SK-N-SH (cell line): ENCODE measurements at regions not wholly inside any gene's neighbourhood (a gene's known extent, or its start where the extent isn't known, plus 50 kb on each side); places are given as distances from the start of the nearest gene placed in this dataset.

Experiments used
- CTCF ChIA-PET: fragments of 300-600, 350-600 bp; formaldehyde crosslinking; extraction: SDS; loops from one replicate; lab custom pipeline; 2021; lab: Yijun Ruan, JAX
- POLR2A ChIA-PET: fragments of 350-600 bp; sonication (Branson Sonifier 250); formaldehyde crosslinking; extraction: SDS; loops from one replicate; lab custom pipeline; 2020; ENCODE audit warnings: antibody characterized with exemption, inconsistent platforms; lab: Yijun Ruan, JAX
- DNase-seq: peaks from one replicate; pipeline ENCODE4 v3.0.0; 2012
- H2AFZ ChIP-seq: fragments of 200-600 bp; sonication (generic); 2 replicates; pipeline ENCODE4 v1.8.1; 2016; ENCODE audit warnings: antibody characterized with exemption, mild to moderate bottlenecking, low read depth
- H3F3A ChIP-seq: fragments of 200-600 bp; sonication (generic); replicated peaks from 2 replicates; pipeline ENCODE3; 2016; ENCODE audit warnings: antibody characterized with exemption, mild to moderate bottlenecking; ENCODE audit not compliant: insufficient read depth
- H3K27ac ChIP-seq, 2 experiments: fragments of 200-500 bp in 1 of 2; fragments of 200-600 bp in 1 of 2; sonication (Bioruptor generic) in 1 of 2; sonication (generic), shearing (Covaris generic) in 1 of 2; 2 replicates each; pipeline versions ENCODE4 v1.5.1 to v1.6.1; 2014 to 2016; ENCODE audit warnings: low read depth in 2 of 2, inconsistent platforms in 1 of 2, low read length in 1 of 2, mild to moderate bottlenecking in 1 of 2, mixed read lengths in 1 of 2
- H3K27me3 ChIP-seq: fragments of 200-600 bp; sonication (generic), shearing (Covaris generic); 2 replicates; pipeline ENCODE4 v1.6.1; 2016; ENCODE audit warnings: mixed run types; ENCODE audit not compliant: insufficient read depth
- H3K36me3 ChIP-seq, 2 experiments: fragments of 200-500 bp in 1 of 2; fragments of 200-600 bp in 1 of 2; sonication (Bioruptor generic) in 1 of 2; sonication (generic) in 1 of 2; replicated peaks in 1 of 2; 2 replicates each; pipeline versions ENCODE3 to v1.5.1; 2014 to 2016; ENCODE audit warnings: low read length in 1 of 2, mild to moderate bottlenecking in 1 of 2; ENCODE audit not compliant: insufficient read depth in 2 of 2, control insufficient read depth in 1 of 2
- H3K4me1 ChIP-seq, 2 experiments: fragments of 200-500 bp in 1 of 2; fragments of 200-600 bp in 1 of 2; sonication (Bioruptor generic) in 1 of 2; sonication (generic), shearing (Covaris generic) in 1 of 2; 2 replicates each; pipeline versions ENCODE4 v1.5.1 to v1.6.1; 2014 to 2016; ENCODE audit warnings: low read depth in 1 of 2, low read length in 1 of 2, mixed run types in 1 of 2; ENCODE audit not compliant: insufficient read depth in 2 of 2, control insufficient read depth in 1 of 2
- H3K4me2 ChIP-seq: fragments of 200-600 bp; sonication (generic), shearing (Covaris generic); 2 replicates; pipeline ENCODE4 v1.6.1; 2017; ENCODE audit warnings: mixed run types
- H3K4me3 ChIP-seq, 2 experiments: fragments of 200-500 bp in 1 of 2; fragments of 200-600 bp in 1 of 2; sonication (Bioruptor generic) in 1 of 2; sonication (generic), shearing (Covaris generic) in 1 of 2; 2 replicates each; pipeline versions ENCODE4 v1.5.1 to v1.8.1; 2014 to 2016; ENCODE audit warnings: low read depth in 2 of 2, inconsistent platforms in 1 of 2, low read length in 1 of 2, mild to moderate bottlenecking in 1 of 2, mixed read lengths in 1 of 2, moderate library complexity in 1 of 2
- H3K79me2 ChIP-seq: fragments of 200-600 bp; sonication (generic); 2 replicates; pipeline ENCODE4 v1.8.1; 2017; ENCODE audit warnings: mild to moderate bottlenecking; ENCODE audit not compliant: insufficient read depth
- H3K9ac ChIP-seq: fragments of 200-600 bp; sonication (generic); 2 replicates; pipeline ENCODE4 v1.6.1; 2017; ENCODE audit warnings: mixed run types
- H3K9me2 ChIP-seq: fragments of 200-600 bp; sonication (generic); 2 replicates; pipeline ENCODE4 v1.6.1; 2017; ENCODE audit warnings: mixed run types
- H3K9me3 ChIP-seq: fragments of 200-600 bp; sonication (generic); 2 replicates; pipeline ENCODE4 v1.6.1; 2017; ENCODE audit warnings: mixed run types, mild to moderate bottlenecking, moderate library complexity
- H4K20me1 ChIP-seq: fragments of 200-600 bp; sonication (generic); 2 replicates; pipeline ENCODE4 v1.6.1; 2017; ENCODE audit warnings: mild to moderate bottlenecking, mixed run types; ENCODE audit not compliant: insufficient read depth
- CHD2 ChIP-seq: fragments of 150-350 bp; IDR thresholded peaks from 2 replicates; pipeline ENCODE4 v1.6.1; 2018; ENCODE audit warnings: low read length; ENCODE audit not compliant: partially characterized antibody
- ELF1 ChIP-seq: IDR thresholded peaks from 2 replicates; pipeline ENCODE4 v1.4.0; 2012
- EZH2phosphoT487 ChIP-seq: fragments of 200-600 bp; sonication (generic); IDR thresholded peaks from 2 replicates; pipeline ENCODE4 v1.6.1; 2017; ENCODE audit warnings: low read depth, mixed run types, mild to moderate bottlenecking, antibody characterized with exemption, moderate library complexity, borderline replicate concordance
- FOSL2 ChIP-seq: IDR thresholded peaks from 2 replicates; pipeline ENCODE4 v1.4.0; 2012; ENCODE audit warnings: low read depth, mild to moderate bottlenecking, moderate library complexity, borderline replicate concordance
- FOXJ3 ChIP-seq: sonication (generic); formaldehyde crosslinking; IDR thresholded peaks from 2 replicates; pipeline ENCODE4 v1.5.1; 2020; ENCODE audit warnings: mild to moderate bottlenecking, missing genetic modification reagents
- FOXM1 ChIP-seq: IDR thresholded peaks from 2 replicates; pipeline ENCODE4 v1.4.0; 2012; ENCODE audit warnings: low read depth, mild to moderate bottlenecking
- GATA2 ChIP-seq: sonication (generic); formaldehyde crosslinking; IDR thresholded peaks from 2 replicates; pipeline ENCODE4 v1.5.0; 2020; ENCODE audit warnings: mild to moderate bottlenecking, missing genetic modification reagents
- MEF2A ChIP-seq: IDR thresholded peaks from 2 replicates; pipeline ENCODE4 v1.4.0; 2012; ENCODE audit warnings: low read depth, borderline replicate concordance
- MXI1 ChIP-seq: IDR thresholded peaks from 2 replicates; pipeline ENCODE4 v1.6.1; 2012; ENCODE audit warnings: mild to moderate bottlenecking, low read depth, low read length, improper control_type of control experiment
- NFIC ChIP-seq: IDR thresholded peaks from 2 replicates; pipeline ENCODE4 v1.4.0; 2012; ENCODE audit warnings: borderline replicate concordance
- NRF1 ChIP-seq: IDR thresholded peaks from 2 replicates; pipeline ENCODE4 v1.6.1; 2012; ENCODE audit warnings: low read depth, mild to moderate bottlenecking, low read length
- POLR2AphosphoS5 ChIP-seq: IDR thresholded peaks from 2 replicates; pipeline ENCODE4 v1.6.1; 2012; ENCODE audit warnings: low read depth, low read length
- RAD21 ChIP-seq: IDR thresholded peaks from 2 replicates; pipeline ENCODE4 v1.6.1; 2012; ENCODE audit warnings: mild to moderate bottlenecking, low read length
- RFX5 ChIP-seq: IDR thresholded peaks from 2 replicates; pipeline ENCODE4 v1.6.1; 2012; ENCODE audit warnings: mild to moderate bottlenecking, improper control_type of control experiment, low read length
- RXRA ChIP-seq: IDR thresholded peaks from 2 replicates; pipeline ENCODE4 v1.4.0; 2012; ENCODE audit warnings: low read depth, mild to moderate bottlenecking, borderline replicate concordance
- SIN3A ChIP-seq: IDR thresholded peaks from 2 replicates; pipeline ENCODE4 v1.6.1; 2012; ENCODE audit warnings: low read depth, mild to moderate bottlenecking, low read length, moderate library complexity, borderline replicate concordance
- TAF1 ChIP-seq: IDR thresholded peaks from 2 replicates; pipeline ENCODE4 v1.6.1; 2012; ENCODE audit warnings: low read depth, mild to moderate bottlenecking, low read length, moderate library complexity, borderline replicate concordance
- TCF12 ChIP-seq: IDR thresholded peaks from 2 replicates; pipeline ENCODE4 v1.4.0; 2012
- TEAD4 ChIP-seq: IDR thresholded peaks from 2 replicates; pipeline ENCODE4 v1.4.0; 2012; ENCODE audit warnings: mild to moderate bottlenecking, borderline replicate concordance; ENCODE audit not compliant: insufficient read depth
- YY1 ChIP-seq: IDR thresholded peaks from 2 replicates; pipeline ENCODE4 v1.4.0; 2012; ENCODE audit warnings: low read depth, mild to moderate bottlenecking
- WGBS: methylation state at CpG from one replicate; pipeline ENCODE4 v1.1.6; 2017; ENCODE audit warnings: low lambda C conversion rate; 5-methylcytosine and 5-hydroxymethylcytosine counted together
- TF ChIP-seq, protein P1 (sequence below): fragments of 150-350 bp; IDR thresholded peaks from 2 replicates; pipeline ENCODE4 v1.6.1; 2017; ENCODE audit warnings: antibody characterized with exemption, low read length, low read depth, borderline replicate concordance
- TF ChIP-seq, protein P2 (sequence below): fragments of 200-600 bp; sonication (generic); IDR thresholded peaks from 2 replicates; pipeline ENCODE4 v1.6.1; 2017; ENCODE audit warnings: antibody characterized with exemption, mild to moderate bottlenecking, moderate library complexity
- TF ChIP-seq, protein P3 (sequence below): fragments of 150-350 bp; IDR thresholded peaks from 2 replicates; pipeline ENCODE4 v1.6.1; 2016; ENCODE audit warnings: mild to moderate bottlenecking, low read depth, low read length

DNA sequence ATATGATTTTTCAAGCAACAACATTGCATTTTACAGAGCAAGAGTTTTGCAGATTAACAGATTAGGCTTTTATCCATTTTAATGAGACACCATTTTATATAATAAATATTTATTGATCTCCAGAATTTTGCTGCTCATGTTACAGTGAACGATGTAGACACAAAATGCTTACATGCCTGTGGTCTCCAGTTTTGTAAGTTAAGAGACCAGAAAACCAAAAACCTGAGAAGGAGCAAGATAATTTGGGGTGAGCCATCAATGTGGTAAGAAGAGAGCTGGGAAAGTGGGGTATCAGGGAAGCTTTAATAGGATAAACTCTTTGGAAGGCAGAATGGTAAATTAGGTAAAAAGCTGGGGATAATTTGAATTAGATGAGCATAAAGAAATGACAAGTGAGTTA is 2100.5 kb upstream of the PCDH20 start (continued):
- TF ChIP-seq, protein P1, sequence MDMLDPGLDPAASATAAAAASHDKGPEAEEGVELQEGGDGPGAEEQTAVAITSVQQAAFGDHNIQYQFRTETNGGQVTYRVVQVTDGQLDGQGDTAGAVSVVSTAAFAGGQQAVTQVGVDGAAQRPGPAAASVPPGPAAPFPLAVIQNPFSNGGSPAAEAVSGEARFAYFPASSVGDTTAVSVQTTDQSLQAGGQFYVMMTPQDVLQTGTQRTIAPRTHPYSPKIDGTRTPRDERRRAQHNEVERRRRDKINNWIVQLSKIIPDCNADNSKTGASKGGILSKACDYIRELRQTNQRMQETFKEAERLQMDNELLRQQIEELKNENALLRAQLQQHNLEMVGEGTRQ, result no peak
- TF ChIP-seq RAD21 (no peak), TAF1 (no peak), NFIC (no peak), MXI1 (no peak), TCF12 (no peak), CHD2 (no peak), FOXM1 (no peak), ELF1 (no peak), NRF1 (no peak), SIN3A (no peak)
- TF ChIP-seq, protein P2, sequence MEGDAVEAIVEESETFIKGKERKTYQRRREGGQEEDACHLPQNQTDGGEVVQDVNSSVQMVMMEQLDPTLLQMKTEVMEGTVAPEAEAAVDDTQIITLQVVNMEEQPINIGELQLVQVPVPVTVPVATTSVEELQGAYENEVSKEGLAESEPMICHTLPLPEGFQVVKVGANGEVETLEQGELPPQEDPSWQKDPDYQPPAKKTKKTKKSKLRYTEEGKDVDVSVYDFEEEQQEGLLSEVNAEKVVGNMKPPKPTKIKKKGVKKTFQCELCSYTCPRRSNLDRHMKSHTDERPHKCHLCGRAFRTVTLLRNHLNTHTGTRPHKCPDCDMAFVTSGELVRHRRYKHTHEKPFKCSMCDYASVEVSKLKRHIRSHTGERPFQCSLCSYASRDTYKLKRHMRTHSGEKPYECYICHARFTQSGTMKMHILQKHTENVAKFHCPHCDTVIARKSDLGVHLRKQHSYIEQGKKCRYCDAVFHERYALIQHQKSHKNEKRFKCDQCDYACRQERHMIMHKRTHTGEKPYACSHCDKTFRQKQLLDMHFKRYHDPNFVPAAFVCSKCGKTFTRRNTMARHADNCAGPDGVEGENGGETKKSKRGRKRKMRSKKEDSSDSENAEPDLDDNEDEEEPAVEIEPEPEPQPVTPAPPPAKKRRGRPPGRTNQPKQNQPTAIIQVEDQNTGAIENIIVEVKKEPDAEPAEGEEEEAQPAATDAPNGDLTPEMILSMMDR, result no peak

DNA sequence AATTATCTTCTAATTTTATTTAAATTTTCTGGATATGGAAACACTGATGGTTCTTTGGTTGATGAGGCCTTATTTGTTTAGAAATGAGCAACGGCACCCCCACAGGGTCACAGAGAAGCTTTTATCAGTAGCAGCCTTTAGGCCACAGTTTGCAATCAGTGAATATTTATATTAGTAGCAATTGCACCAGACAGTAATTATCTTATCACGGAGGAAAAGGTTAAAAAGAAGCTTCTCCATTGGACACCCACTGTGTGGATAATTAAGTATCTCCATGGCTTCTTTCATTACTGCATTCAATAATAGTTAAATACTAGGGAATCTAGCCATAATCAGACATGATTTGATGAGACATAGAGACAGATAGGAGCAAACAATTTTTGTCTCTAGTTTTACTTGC is 2099.2 kb upstream of the PCDH20 start:
- Histone ChIP-seq H3K27ac (no peak overlapping the region), H3K4me2 (no peak overlapping the region), H2AFZ (no peak overlapping the region), H3K9ac (no peak overlapping the region), H4K20me1 (no peaks in the 10 kb centered on the region), H3K4me1 (no peaks in the 10 kb centered on the region; a peak in 1 of 4 replicates), H3K9me3 (no peaks in the 10 kb centered on the region), H3K36me3 (no peaks in the 10 kb centered on the region), H3F3A (no peaks in the 10 kb centered on the region), H3K4me3 (no peak overlapping the region), H3K27me3 (no peaks in the 10 kb centered on the region), H3K9me2 (no peaks in the 10 kb centered on the region), H3K79me2 (no peaks in the 10 kb centered on the region; the same call in 1 of the 2 replicates)
- DNase-seq, result peak; percentile 8
- WGBS, result 61% methylated on average over 2 of the region's 2 CpGs
- TF ChIP-seq EZH2phosphoT487 (no peak), ELF1 (no peak), YY1 (no peak), RFX5 (no peak), MEF2A (no peak), POLR2AphosphoS5 (no peak), NRF1 (no peak), TAF1 (no peak), TEAD4 (no peak), FOSL2 (no peak), GATA2 (CRISPR knock-in tag) (no peak), RXRA (no peak), RAD21 (no peak), FOXJ3 (CRISPR knock-in tag) (no peak)
- TF ChIP-seq, protein P3, sequence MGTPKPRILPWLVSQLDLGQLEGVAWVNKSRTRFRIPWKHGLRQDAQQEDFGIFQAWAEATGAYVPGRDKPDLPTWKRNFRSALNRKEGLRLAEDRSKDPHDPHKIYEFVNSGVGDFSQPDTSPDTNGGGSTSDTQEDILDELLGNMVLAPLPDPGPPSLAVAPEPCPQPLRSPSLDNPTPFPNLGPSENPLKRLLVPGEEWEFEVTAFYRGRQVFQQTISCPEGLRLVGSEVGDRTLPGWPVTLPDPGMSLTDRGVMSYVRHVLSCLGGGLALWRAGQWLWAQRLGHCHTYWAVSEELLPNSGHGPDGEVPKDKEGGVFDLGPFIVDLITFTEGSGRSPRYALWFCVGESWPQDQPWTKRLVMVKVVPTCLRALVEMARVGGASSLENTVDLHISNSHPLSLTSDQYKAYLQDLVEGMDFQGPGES, result no peak
- TF ChIP-seq, protein P2, result no peak
- CTCF ChIA-PET, result no interaction called here
- POLR2A ChIA-PET, result no interaction called here
